ENCODE measurements at regions not wholly inside any gene's neighbourhood (a gene's known extent, or its start where the extent isn't known, plus 50 kb on each side); places are given as distances from the start of the nearest gene placed in this dataset.

DNA sequence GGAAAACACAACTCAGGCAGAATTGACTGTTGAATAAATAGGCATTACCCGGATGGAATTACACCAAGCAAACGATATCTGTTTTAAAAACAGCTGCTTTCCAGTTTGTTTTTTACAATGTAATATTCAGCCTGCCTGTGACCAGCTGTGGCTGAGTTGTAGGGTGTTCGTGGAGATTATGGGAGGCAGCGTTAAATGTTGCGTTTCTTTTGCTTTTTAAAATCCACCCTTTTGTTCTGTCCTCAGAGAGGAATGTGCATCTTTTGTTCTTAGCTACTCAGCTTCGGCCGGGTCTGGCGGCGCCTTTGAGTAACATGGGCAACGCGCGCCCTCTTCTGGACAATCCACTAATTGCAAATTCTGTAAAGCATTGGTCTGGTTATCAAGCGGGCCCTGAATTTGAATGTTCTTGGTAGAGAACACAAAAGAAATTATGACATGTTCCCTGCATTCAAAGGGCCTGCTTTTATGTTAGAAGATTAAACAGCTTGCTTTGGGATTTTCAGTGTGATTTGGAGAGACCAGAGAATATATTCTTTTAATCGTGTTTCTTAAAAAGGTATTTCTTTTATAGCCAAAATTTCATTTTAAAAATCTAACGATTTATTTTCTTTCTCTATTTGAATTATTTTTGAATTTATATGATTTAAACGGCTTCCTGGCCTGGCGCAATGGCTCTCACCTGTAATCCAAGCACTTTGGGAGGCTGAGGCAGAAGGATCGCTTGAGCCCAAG is 76.3 kb upstream of the TRIM2 start:
- H3K4me2 ChIP-seq: peak overlapping the region; percentile 65
- H3K4me1 ChIP-seq: peaks cover 13% of the 10 kb centered on the region
- no peaks in the 10 kb centered on the region for H3F3A ChIP-seq (ENCODE audit: low read depth)
- peaks cover 6% of the 10 kb centered on the region for H3K9me3 Mint-ChIP-seq
- H2AFZ ChIP-seq (replicated peaks): peak overlapping the region; percentile 70
- peaks cover 18% of the 10 kb centered on the region for H3K4me1 Mint-ChIP-seq
- no peaks in the 10 kb centered on the region for H3K36me3 ChIP-seq
- no peaks in the 10 kb centered on the region for H3K79me2 ChIP-seq (ENCODE audit: low read depth)
- H3K27me3 Mint-ChIP-seq (ENCODE audit: insufficient read depth, low read depth): peaks cover 12% of the 10 kb centered on the region
- no peaks in the 10 kb centered on the region for H3K9me3 ChIP-seq (ENCODE audit: low read depth)
- H3K36me3 Mint-ChIP-seq: no peaks in the 10 kb centered on the region
- DNase-seq (ENCODE audit: low spot score): peak; percentile 95
- peak overlapping the region; percentile 99 for H3K27ac Mint-ChIP-seq
- H3K4me3 Mint-ChIP-seq: peak overlapping the region; percentile 30
- no peak for TF ChIP-seq EZH2 (IDR thresholded peaks at IDR 0.05)
- TF ChIP-seq EZH2phosphoT487 (IDR thresholded peaks at IDR 0.05): no peak
- TF ChIP-seq, protein P1, sequence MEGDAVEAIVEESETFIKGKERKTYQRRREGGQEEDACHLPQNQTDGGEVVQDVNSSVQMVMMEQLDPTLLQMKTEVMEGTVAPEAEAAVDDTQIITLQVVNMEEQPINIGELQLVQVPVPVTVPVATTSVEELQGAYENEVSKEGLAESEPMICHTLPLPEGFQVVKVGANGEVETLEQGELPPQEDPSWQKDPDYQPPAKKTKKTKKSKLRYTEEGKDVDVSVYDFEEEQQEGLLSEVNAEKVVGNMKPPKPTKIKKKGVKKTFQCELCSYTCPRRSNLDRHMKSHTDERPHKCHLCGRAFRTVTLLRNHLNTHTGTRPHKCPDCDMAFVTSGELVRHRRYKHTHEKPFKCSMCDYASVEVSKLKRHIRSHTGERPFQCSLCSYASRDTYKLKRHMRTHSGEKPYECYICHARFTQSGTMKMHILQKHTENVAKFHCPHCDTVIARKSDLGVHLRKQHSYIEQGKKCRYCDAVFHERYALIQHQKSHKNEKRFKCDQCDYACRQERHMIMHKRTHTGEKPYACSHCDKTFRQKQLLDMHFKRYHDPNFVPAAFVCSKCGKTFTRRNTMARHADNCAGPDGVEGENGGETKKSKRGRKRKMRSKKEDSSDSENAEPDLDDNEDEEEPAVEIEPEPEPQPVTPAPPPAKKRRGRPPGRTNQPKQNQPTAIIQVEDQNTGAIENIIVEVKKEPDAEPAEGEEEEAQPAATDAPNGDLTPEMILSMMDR (IDR thresholded peaks at IDR 0.05): peak; percentile 92
- H4K20me1 ChIP-seq (ENCODE audit: low read depth): no peaks in the 10 kb centered on the region
- no peak overlapping the region for H3K27ac ChIP-seq
- no peaks in the 10 kb centered on the region for H3K27me3 ChIP-seq
- peak overlapping the region; percentile 27 for H3K4me3 ChIP-seq
- no peak overlapping the region for H3K9ac ChIP-seq

DNA sequence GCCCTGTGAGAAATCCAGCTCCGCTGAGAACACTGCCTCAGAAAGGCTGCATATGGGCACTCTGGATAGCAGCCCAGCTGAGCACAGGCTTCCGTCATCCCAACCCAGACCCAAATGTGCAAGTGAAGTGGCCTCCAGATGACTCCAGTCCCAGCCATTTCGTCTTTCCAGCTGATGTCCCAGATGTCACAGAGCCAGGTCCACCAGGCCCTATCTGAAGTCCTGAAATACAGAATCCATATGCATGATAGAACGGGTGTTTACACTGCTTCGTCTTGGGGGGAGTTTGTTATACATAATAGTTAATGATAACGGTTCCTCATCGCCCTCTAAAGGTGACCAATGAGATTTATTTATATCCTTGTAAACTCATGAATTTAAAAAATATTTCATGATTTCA is 72.6 kb upstream of the TRIM2 start:
- H3K27ac Mint-ChIP-seq: no peak overlapping the region
- H2AFZ ChIP-seq (replicated peaks): peak overlapping the region; percentile 18
- peaks cover 8% of the 10 kb centered on the region for H3K4me1 ChIP-seq
- no peak for TF ChIP-seq EZH2phosphoT487 (IDR thresholded peaks at IDR 0.05)
- no peak for TF ChIP-seq EZH2 (IDR thresholded peaks at IDR 0.05)
- TF ChIP-seq, protein P1 (IDR thresholded peaks at IDR 0.05): peak; percentile 33
- H4K20me1 ChIP-seq (ENCODE audit: low read depth): no peaks in the 10 kb centered on the region
- H3K9me3 Mint-ChIP-seq: peaks cover 6% of the 10 kb centered on the region
- no peaks in the 10 kb centered on the region for H3F3A ChIP-seq (ENCODE audit: low read depth)
- peaks cover 6% of the 10 kb centered on the region for H3K27me3 Mint-ChIP-seq (ENCODE audit: insufficient read depth, low read depth)
- no peaks in the 10 kb centered on the region for H3K27me3 ChIP-seq
- no peak overlapping the region for H3K27ac ChIP-seq
- no peak overlapping the region for H3K4me2 ChIP-seq
- no peak overlapping the region for H3K4me3 Mint-ChIP-seq
- no peaks in the 10 kb centered on the region for H3K36me3 ChIP-seq
- H3K79me2 ChIP-seq (ENCODE audit: low read depth): no peaks in the 10 kb centered on the region
- no peak overlapping the region for H3K9ac ChIP-seq
- no peaks in the 10 kb centered on the region for H3K36me3 Mint-ChIP-seq
- no peaks in the 10 kb centered on the region for H3K9me3 ChIP-seq (ENCODE audit: low read depth)
- peaks cover 17% of the 10 kb centered on the region for H3K4me1 Mint-ChIP-seq
- H3K4me3 ChIP-seq: no peak overlapping the region
- DNase-seq (ENCODE audit: low spot score): no peak

DNA sequence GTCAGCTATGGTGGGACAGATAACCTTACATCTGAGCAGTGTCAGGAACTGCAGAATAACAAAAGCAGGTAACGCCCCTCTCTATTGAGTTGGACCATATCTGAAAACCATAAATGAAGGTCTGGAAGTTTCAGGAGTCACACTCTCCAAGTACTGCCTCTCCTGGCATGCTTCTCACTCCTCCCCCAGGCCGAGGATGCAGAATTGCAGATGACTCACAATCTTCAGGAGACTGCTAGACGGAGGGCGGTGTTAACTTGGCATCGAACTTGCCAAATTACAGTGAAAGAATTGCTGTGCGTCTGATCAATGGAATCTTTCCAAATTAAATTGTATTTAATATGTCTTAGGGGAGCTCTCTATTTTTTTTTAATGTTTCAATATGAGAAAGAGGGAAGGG is 67.1 kb upstream of the TRIM2 start:
- TF ChIP-seq EZH2 (IDR thresholded peaks at IDR 0.05): no peak
- TF ChIP-seq, protein P1 (IDR thresholded peaks at IDR 0.05): no peak
- no peak for TF ChIP-seq EZH2phosphoT487 (IDR thresholded peaks at IDR 0.05)
- Mint-ChIP-seq H3K4me3 (no peak overlapping the region), H3K27ac (no peak overlapping the region), H3K4me1 (peaks cover 9% of the 10 kb centered on the region), H3K9me3 (no peaks in the 10 kb centered on the region), H3K36me3 (no peaks in the 10 kb centered on the region), H3K27me3 (ENCODE audit: insufficient read depth, low read depth) (peaks cover 10% of the 10 kb centered on the region)
- no peak for DNase-seq (ENCODE audit: low spot score)
- no peak overlapping the region for H3K4me2 ChIP-seq
- H3K4me1 ChIP-seq: no peaks in the 10 kb centered on the region
- no peaks in the 10 kb centered on the region for H3K9me3 ChIP-seq (ENCODE audit: low read depth)
- H4K20me1 ChIP-seq (ENCODE audit: low read depth): no peaks in the 10 kb centered on the region
- H2AFZ ChIP-seq (replicated peaks): no peak overlapping the region
- H3F3A ChIP-seq (ENCODE audit: low read depth): no peaks in the 10 kb centered on the region
- H3K79me2 ChIP-seq (ENCODE audit: low read depth): no peaks in the 10 kb centered on the region
- no peaks in the 10 kb centered on the region for H3K27me3 ChIP-seq
- H3K4me3 ChIP-seq: no peak overlapping the region
- H3K36me3 ChIP-seq: no peaks in the 10 kb centered on the region
- H3K27ac ChIP-seq: no peak overlapping the region
- H3K9ac ChIP-seq: no peak overlapping the region

All from neural progenitor cell (in vitro differentiated cells).